HG02884 (cell line): ENCODE measurements at regions not wholly inside any gene's neighbourhood (a gene's known extent, or its start where the extent isn't known, plus 50 kb on each side); places are given as distances from the start of the nearest gene placed in this dataset.
"Not testable (repeated sequence)": the region's sequence is repeated elsewhere in the genome, so short reads cannot be mapped to it uniquely, and the experiment has no call there.

Experiments
- ATAC-seq: cut with Tn5 transposase; IDR thresholded peaks from one replicate; pipeline ENCODE4 v1.9.1; 2021; ENCODE audit warnings: mild to moderate bottlenecking, moderate library complexity; ENCODE audit not compliant: unreplicated experiment

GRCh38 chr2:16396171-16396570, 269.5 kb downstream of the CYRIA start:
- ATAC-seq, result no peak

GRCh38 chr2:16395601-16396000, 270.0 kb downstream of the CYRIA start:
- ATAC-seq, result no peak

- ATAC-seq, result no peak
These were observed 270.6 kb downstream of the CYRIA start for GRCh38 chr2:16394986-16395550.

GRCh38 chr2:16394072-16394985, 271.3 kb downstream of the CYRIA start:
- ATAC-seq, result no peak

GRCh38 chr2:16393500-16394071, 272.0 kb downstream of the CYRIA start:
- ATAC-seq, result no peak

GRCh38 chr2:16392647-16393499, 272.8 kb downstream of the CYRIA start:
- no peak for ATAC-seq

- ATAC-seq, result no peak
These were observed 273.6 kb downstream of the CYRIA start for GRCh38 chr2:16391986-16392385.

- ATAC-seq, result no peak
These were observed 275.1 kb downstream of the CYRIA start for GRCh38 chr2:16390561-16390960.

- ATAC-seq, result no peak
These were observed 276.0 kb downstream of the CYRIA start for GRCh38 chr2:16389611-16390010.

- not testable (repeated sequence) for ATAC-seq
These were observed 277.3 kb downstream of the CYRIA start for GRCh38 chr2:16388199-16388830.

GRCh38 chr2:16387461-16387984, 278.1 kb downstream of the CYRIA start:
- no peak for ATAC-seq

- no peak for ATAC-seq
These were observed 279.2 kb downstream of the CYRIA start for GRCh38 chr2:16386431-16386830.

GRCh38 chr2:16386031-16386430, 279.6 kb downstream of the CYRIA start:
- no peak for ATAC-seq

GRCh38 chr2:16385341-16385740, 280.3 kb downstream of the CYRIA start:
- no peak for ATAC-seq

GRCh38 chr2:16383411-16383810, 282.2 kb downstream of the CYRIA start:
- no peak for ATAC-seq

GRCh38 chr2:16382451-16382850, 283.2 kb downstream of the CYRIA start:
- no peak for ATAC-seq

GRCh38 chr2:16381511-16381910, 284.1 kb downstream of the CYRIA start:
- no peak for ATAC-seq

GRCh38 chr2:16379901-16380300, 285.7 kb downstream of the CYRIA start:
- ATAC-seq, result not testable (repeated sequence)

GRCh38 chr2:16379061-16379460, 286.6 kb downstream of the CYRIA start:
- ATAC-seq, result not testable (repeated sequence)

- no peak for ATAC-seq
These were observed 287.6 kb downstream of the CYRIA start for GRCh38 chr2:16378031-16378430.
